ENCODE measurements at regions not wholly inside any gene's neighbourhood (a gene's known extent, or its start where the extent isn't known, plus 50 kb on each side); places are given as distances from the start of the nearest gene placed in this dataset.

- DNase-seq = no peak
Observed at GRCh38 chr18:46353460-46353859, 249.3 kb downstream of the HAUS1 start.

- DNase-seq = no peak
Observed at GRCh38 chr18:46356278-46357033, 252.3 kb downstream of the HAUS1 start.

GRCh38 chr18:46360102-46360699 is 256.0 kb downstream of the HAUS1 start:
- no peak for DNase-seq

- DNase-seq = no peak
Observed at GRCh38 chr18:46360866-46361265, 256.7 kb downstream of the HAUS1 start.

GRCh38 chr18:46362533-46362932 is 258.3 kb downstream of the HAUS1 start:
- no peak for DNase-seq

- no peak for DNase-seq
Observed at GRCh38 chr18:46364048-46364447, 259.9 kb downstream of the HAUS1 start.

- no peak for DNase-seq
Observed at GRCh38 chr18:46366201-46366600, 262.0 kb downstream of the HAUS1 start.

- no peak for DNase-seq
Observed at GRCh38 chr18:46366751-46367376, 262.7 kb downstream of the HAUS1 start.

- DNase-seq = no peak
Observed at GRCh38 chr18:46369323-46369722, 265.1 kb downstream of the HAUS1 start.

- DNase-seq = no peak
Observed at GRCh38 chr18:46370898-46371297, 266.7 kb downstream of the HAUS1 start.

- DNase-seq = no peak
Observed at GRCh38 chr18:46372670-46373069, 268.5 kb downstream of the HAUS1 start.

- no peak for DNase-seq
Observed at GRCh38 chr18:46373131-46373530, 268.9 kb downstream of the HAUS1 start.

GRCh38 chr18:46373791-46374190 is 269.6 kb downstream of the HAUS1 start:
- no peak for DNase-seq

- no peak for DNase-seq
Observed at GRCh38 chr18:46374850-46375249, 270.7 kb downstream of the HAUS1 start.

GRCh38 chr18:46377557-46377956 is 273.4 kb downstream of the HAUS1 start:
- no peak for DNase-seq

GRCh38 chr18:46378126-46378863 is 274.1 kb downstream of the HAUS1 start:
- no peak for DNase-seq

GRCh38 chr18:46378864-46379207 is 274.7 kb downstream of the HAUS1 start:
- DNase-seq = no peak

- DNase-seq = no peak
Observed at GRCh38 chr18:46379323-46379950, 275.3 kb downstream of the HAUS1 start.

GRCh38 chr18:46385124-46385523 is 271.9 kb downstream of the LOXHD1 start:
- no peak for DNase-seq

- DNase-seq = no peak
Observed at GRCh38 chr18:46386788-46387187, 270.2 kb downstream of the LOXHD1 start.

- DNase-seq = no peak
Observed at GRCh38 chr18:46387441-46388131, 269.4 kb downstream of the LOXHD1 start.

GRCh38 chr18:46388286-46388685 is 268.7 kb downstream of the LOXHD1 start:
- DNase-seq = no peak

GRCh38 chr18:46392576-46392975 is 264.4 kb downstream of the LOXHD1 start:
- no peak for DNase-seq
